Sciatic nerve (tissue), 2 donors: ENCODE measurements at regions not wholly inside any gene's neighbourhood (a gene's known extent, or its start where the extent isn't known, plus 50 kb on each side); places are given as distances from the start of the nearest gene placed in this dataset.

Experiments
- ATAC-seq: fragments of 200-7000 bp; cut with Tn5 transposase; one replicate; pipeline ENCODE4 v1.9.1; 2020; ENCODE audit warnings: mild to moderate bottlenecking, moderate library complexity
- DNase-seq: peaks from one replicate; pipeline ENCODE4 v3.0.0-alpha.2; 2020; ENCODE audit warnings: low spot score
- intact Hi-C: fragments of 100-400 bp; cut with DNase I; formaldehyde crosslinking; loops from one replicate; pipeline ENCODE4 v1.14.2; 2022
- donor health status: DM: no; HTN: no; CAD: no.
- donor health status: DM: no; HTN: no; CAD: no.

GRCh38 chr16:18072161-18072560 lies 264.4 kb downstream of the NPIPA8 start:
- ATAC-seq (no peak), DNase-seq (no peak)
- intact Hi-C loops = no loop called here

- intact Hi-C loops = no loop called here
- ATAC-seq (no peak), DNase-seq (no peak)
Observed at GRCh38 chr16:18069683-18070082, 266.9 kb downstream of the NPIPA8 start.

- intact Hi-C loops = no loop called here
- DNase-seq (no peak), ATAC-seq (no peak)
Observed at GRCh38 chr16:18068477-18068876, 268.1 kb downstream of the NPIPA8 start.

- ATAC-seq (no peak), DNase-seq (no peak)
- intact Hi-C loops = no loop called here
Observed at GRCh38 chr16:18062713-18063112, 273.8 kb downstream of the NPIPA8 start.

GRCh38 chr16:18060351-18060750 lies 276.2 kb downstream of the NPIPA8 start:
- no peak for ATAC-seq
- DNase-seq = no peak
- intact Hi-C loops = no loop called here

- ATAC-seq (no peak), DNase-seq (no peak)
- intact Hi-C loops = no loop called here
Observed at GRCh38 chr16:18059577-18059976, 277.0 kb downstream of the NPIPA8 start.

GRCh38 chr16:18059089-18059488 lies 277.4 kb downstream of the NPIPA8 start:
- intact Hi-C loops = no loop called here
- no peak for ATAC-seq
- DNase-seq = no peak

GRCh38 chr16:18055411-18055916 lies 281.1 kb downstream of the NPIPA8 start:
- DNase-seq (no peak), ATAC-seq (no peak)
- intact Hi-C loops = no loop called here

GRCh38 chr16:18050777-18051176 lies 285.8 kb downstream of the NPIPA8 start:
- ATAC-seq (no peak), DNase-seq (no peak)
- intact Hi-C loops = no loop called here

- no peak for ATAC-seq
- no peak for DNase-seq
- intact Hi-C loops = no loop called here
Observed at GRCh38 chr16:18050234-18050633, 286.3 kb downstream of the NPIPA8 start.

- intact Hi-C loops = no loop called here
- ATAC-seq (no peak), DNase-seq (no peak)
Observed at GRCh38 chr16:18049547-18050133, 286.9 kb downstream of the NPIPA8 start.

- ATAC-seq (peak; percentile 38), DNase-seq (no peak)
- intact Hi-C loops = no loop called here
Observed at GRCh38 chr16:18048853-18049546, 287.5 kb downstream of the NPIPA8 start.

- intact Hi-C loops = no loop called here
- DNase-seq (no peak), ATAC-seq (no peak)
Observed at GRCh38 chr16:18047761-18048160, 288.8 kb downstream of the NPIPA8 start.

GRCh38 chr16:18045356-18045755 lies 291.2 kb downstream of the NPIPA8 start:
- intact Hi-C loops = no loop called here
- DNase-seq = no peak
- no peak for ATAC-seq

- intact Hi-C loops = no loop called here
- no peak for ATAC-seq
- DNase-seq = no peak
Observed at GRCh38 chr16:18041864-18042834, 294.4 kb downstream of the NPIPA8 start.

- intact Hi-C loops = no loop called here
Observed at GRCh38 chr16:18039931-18040330, 296.6 kb downstream of the NPIPA8 start.

GRCh38 chr16:18037051-18037450 lies 299.5 kb downstream of the NPIPA8 start:
- no peak for DNase-seq
- intact Hi-C loops = no loop called here
- ATAC-seq = no peak

More at GRCh38 chr16:18039931-18040330, 296.6 kb downstream of the NPIPA8 start:
- ATAC-seq (no peak), DNase-seq (no peak)

GRCh38 chr16:18024611-18025010 lies 311.9 kb downstream of the NPIPA8 start:
- intact Hi-C loops = no loop called here
- ATAC-seq = peak; percentile 62
- DNase-seq = no peak

- intact Hi-C loops = no loop called here
- DNase-seq (no peak), ATAC-seq (no peak)
Observed at GRCh38 chr16:18018376-18018775, 318.2 kb downstream of the NPIPA8 start.

GRCh38 chr16:18013863-18014262 lies 322.7 kb downstream of the NPIPA8 start:
- ATAC-seq (no peak), DNase-seq (no peak)
- intact Hi-C loops = no loop called here
